Left ventricle myocardium inferior (tissue), 1 donor: ENCODE measurements at regions not wholly inside any gene's neighbourhood (a gene's known extent, or its start where the extent isn't known, plus 50 kb on each side); places are given as distances from the start of the nearest gene placed in this dataset.

ENCODE experiments used
- DNase-seq: peaks from one replicate; pipeline ENCODE4 v3.0.0-alpha.2; 2020
- H3K27ac ChIP-seq: fragments of 200-600 bp; replicated peaks from 2 replicates; pipeline ENCODE4 v1.8.0; 2021
- H3K27me3 ChIP-seq: fragments of 200-600 bp; 2 replicates; pipeline ENCODE4 v1.8.0; 2021; ENCODE audit warnings: low read depth
- H3K36me3 ChIP-seq: fragments of 200-600 bp; 2 replicates; pipeline ENCODE4 v1.8.0; 2021
- H3K4me1 ChIP-seq: fragments of 200-600 bp; 2 replicates; pipeline ENCODE4 v1.8.0; 2021
- H3K4me3 ChIP-seq: fragments of 200-600 bp; 2 replicates; pipeline ENCODE4 v1.8.0; 2021; ENCODE audit warnings: mild to moderate bottlenecking, moderate library complexity
- H3K9me3 ChIP-seq: fragments of 200-600 bp; replicated peaks from 2 replicates; pipeline ENCODE4 v1.8.0; 2021
- CTCF ChIP-seq: fragments of 200-600 bp; IDR thresholded peaks from 2 replicates; pipeline ENCODE4 v1.8.0; 2021; ENCODE audit warnings: antibody characterized with exemption, mild to moderate bottlenecking, borderline replicate concordance
- intact Hi-C: fragments of 100-400 bp; cut with micrococcal nuclease; formaldehyde crosslinking; loops from one replicate; pipeline ENCODE4 v1.11.0; 2022
- donor health status: DM: no; HTN: yes; CAD: no; lungs with severe emphysema.

GRCh38 chr15:39286706-39287105 lies 294.2 kb upstream of the THBS1 start:
- no peaks in the 10 kb centered on the region for H3K27me3 ChIP-seq
- no peak for DNase-seq
- intact Hi-C loops = no loop called here
- H3K9me3 ChIP-seq = peaks cover 5% of the 10 kb centered on the region
- H3K4me1 ChIP-seq = peaks cover 14% of the 10 kb centered on the region
- no peak for TF ChIP-seq CTCF
- no peak overlapping the region for H3K27ac ChIP-seq
- H3K36me3 ChIP-seq = no peaks in the 10 kb centered on the region
- H3K4me3 ChIP-seq = no peak overlapping the region

- H3K27me3 ChIP-seq = no peaks in the 10 kb centered on the region
- DNase-seq = no peak
- no peak for TF ChIP-seq CTCF
- no peak overlapping the region for H3K4me3 ChIP-seq
- H3K27ac ChIP-seq = no peak overlapping the region
- H3K36me3 ChIP-seq = no peaks in the 10 kb centered on the region
- intact Hi-C loops = no loop called here
- H3K4me1 ChIP-seq = peaks cover 14% of the 10 kb centered on the region
- H3K9me3 ChIP-seq = peaks cover 8% of the 10 kb centered on the region
Observed at GRCh38 chr15:39287322-39288195, 293.3 kb upstream of the THBS1 start.

- DNase-seq = no peak
- intact Hi-C loops = no loop called here
- no peak overlapping the region for H3K27ac ChIP-seq
- peaks cover 12% of the 10 kb centered on the region for H3K9me3 ChIP-seq
- no peaks in the 10 kb centered on the region for H3K36me3 ChIP-seq
- H3K4me1 ChIP-seq = peaks cover 14% of the 10 kb centered on the region
- no peak overlapping the region for H3K4me3 ChIP-seq
- no peaks in the 10 kb centered on the region for H3K27me3 ChIP-seq
- no peak for TF ChIP-seq CTCF
Observed at GRCh38 chr15:39290711-39291435, 290.0 kb upstream of the THBS1 start.

- no peak overlapping the region for H3K4me3 ChIP-seq
- peaks cover 7% of the 10 kb centered on the region for H3K4me1 ChIP-seq
- no peak overlapping the region for H3K27ac ChIP-seq
- intact Hi-C loops = no loop called here
- no peak for DNase-seq
- no peaks in the 10 kb centered on the region for H3K36me3 ChIP-seq
- peaks cover 12% of the 10 kb centered on the region for H3K9me3 ChIP-seq
- H3K27me3 ChIP-seq = no peaks in the 10 kb centered on the region
- TF ChIP-seq CTCF = no peak
Observed at GRCh38 chr15:39291690-39292089, 289.2 kb upstream of the THBS1 start.

GRCh38 chr15:39296955-39297354 lies 283.9 kb upstream of the THBS1 start:
- peaks cover 10% of the 10 kb centered on the region for H3K9me3 ChIP-seq
- DNase-seq = no peak
- intact Hi-C loops = no loop called here
- no peaks in the 10 kb centered on the region for H3K4me1 ChIP-seq
- no peaks in the 10 kb centered on the region for H3K27me3 ChIP-seq
- no peak overlapping the region for H3K4me3 ChIP-seq
- H3K36me3 ChIP-seq = no peaks in the 10 kb centered on the region
- no peak for TF ChIP-seq CTCF
- H3K27ac ChIP-seq = no peak overlapping the region
